Spinal cord (tissue), 9 donors: ENCODE measurements at regions not wholly inside any gene's neighbourhood (a gene's known extent, or its start where the extent isn't known, plus 50 kb on each side); places are given as distances from the start of the nearest gene placed in this dataset.

Source experiments
- DNase-seq, 6 donors: peaks; one replicate each; pipeline versions ENCODE4 v3.0.0 to v3.0.0-alpha.2; 2013 to 2015; ENCODE audit warnings: low spot score in 6 of 6, low read depth in 4 of 6
- H3K27ac ChIP-seq: one replicate; pipeline ENCODE4 v1.5.1; 2013; ENCODE audit warnings: low read depth, low read length, control low read depth
- H3K27me3 ChIP-seq: one replicate; pipeline ENCODE4 v1.6.1; 2013; ENCODE audit warnings: low read length; ENCODE audit not compliant: control insufficient read depth, insufficient read depth
- H3K36me3 ChIP-seq: one replicate; pipeline ENCODE4 v1.6.1; 2013; ENCODE audit warnings: low read length; ENCODE audit not compliant: control insufficient read depth, insufficient read depth
- H3K4me1 ChIP-seq: one replicate; pipeline ENCODE4 v1.6.1; 2013; ENCODE audit warnings: low read length; ENCODE audit not compliant: control insufficient read depth, insufficient read depth
- H3K4me3 ChIP-seq: one replicate; pipeline ENCODE4 v1.5.1; 2013; ENCODE audit warnings: low read depth, low read length, control low read depth
- H3K9me3 ChIP-seq: one replicate; pipeline ENCODE4 v1.6.1; 2013; ENCODE audit warnings: low read length; ENCODE audit not compliant: control insufficient read depth, insufficient read depth
- WGBS: methylation state at CpG from one replicate; pipeline ENCODE4 v1.1.5; 2013; ENCODE audit warnings: missing lambda C conversion rate; ENCODE audit not compliant: insufficient coverage; 5-methylcytosine and 5-hydroxymethylcytosine counted together
- donor health status: healthy.

- Histone ChIP-seq H3K27ac (no peak overlapping the region), H3K27me3 (no peaks in the 10 kb centered on the region), H3K4me1 (no peaks in the 10 kb centered on the region), H3K9me3 (no peaks in the 10 kb centered on the region), H3K4me3 (no peak overlapping the region), H3K36me3 (no peaks in the 10 kb centered on the region)
- WGBS, result 90% methylated on average over 2 of the region's 4 CpGs
- no peak for DNase-seq
Measured at GRCh38 chr2:156845806-156846558, 409.8 kb downstream of the GPD2 start.

GRCh38 chr2:156852210-156852609 is 405.3 kb upstream of the GALNT5 start:
- no peak for DNase-seq
- WGBS, result 100% methylated on average over 2 of the region's 4 CpGs
- Histone ChIP-seq H3K4me3 (no peak overlapping the region), H3K27ac (no peak overlapping the region), H3K4me1 (no peaks in the 10 kb centered on the region), H3K27me3 (no peaks in the 10 kb centered on the region), H3K36me3 (no peaks in the 10 kb centered on the region), H3K9me3 (no peaks in the 10 kb centered on the region)

GRCh38 chr2:156852681-156853080 is 404.8 kb upstream of the GALNT5 start:
- Histone ChIP-seq H3K4me3 (no peak overlapping the region), H3K27me3 (no peaks in the 10 kb centered on the region), H3K36me3 (no peaks in the 10 kb centered on the region), H3K9me3 (no peaks in the 10 kb centered on the region), H3K4me1 (no peaks in the 10 kb centered on the region), H3K27ac (no peak overlapping the region)
- DNase-seq, result no peak

GRCh38 chr2:156864325-156864724 is 393.2 kb upstream of the GALNT5 start:
- no peaks in the 10 kb centered on the region for H3K36me3 ChIP-seq
- H3K27me3 ChIP-seq, result no peaks in the 10 kb centered on the region
- WGBS, result no CpG with 5 or more reads among the region's 2 CpGs
- DNase-seq, result peak in 2 of 6 donors; percentile 25 to 83
- no peaks in the 10 kb centered on the region for H3K4me1 ChIP-seq
- no peak overlapping the region for H3K4me3 ChIP-seq
- H3K9me3 ChIP-seq, result no peaks in the 10 kb centered on the region
- no peak overlapping the region for H3K27ac ChIP-seq

GRCh38 chr2:156864753-156865152 is 392.8 kb upstream of the GALNT5 start:
- H3K36me3 ChIP-seq, result no peaks in the 10 kb centered on the region
- 90% methylated on average over 3 of the region's 6 CpGs for WGBS
- DNase-seq, result no peak
- H3K4me1 ChIP-seq, result no peaks in the 10 kb centered on the region
- no peaks in the 10 kb centered on the region for H3K9me3 ChIP-seq
- no peak overlapping the region for H3K4me3 ChIP-seq
- H3K27ac ChIP-seq, result no peak overlapping the region
- H3K27me3 ChIP-seq, result no peaks in the 10 kb centered on the region

- H3K4me1 ChIP-seq, result no peaks in the 10 kb centered on the region
- no peak overlapping the region for H3K4me3 ChIP-seq
- WGBS, result no CpG with 5 or more reads among the region's 2 CpGs
- H3K27me3 ChIP-seq, result no peaks in the 10 kb centered on the region
- no peaks in the 10 kb centered on the region for H3K36me3 ChIP-seq
- no peak overlapping the region for H3K27ac ChIP-seq
- no peaks in the 10 kb centered on the region for H3K9me3 ChIP-seq
- DNase-seq, result no peak
Measured at GRCh38 chr2:156867201-156867600, 390.3 kb upstream of the GALNT5 start.

GRCh38 chr2:156874707-156875106 is 382.8 kb upstream of the GALNT5 start:
- H3K27ac ChIP-seq, result no peak overlapping the region
- no peak for DNase-seq
- no peaks in the 10 kb centered on the region for H3K27me3 ChIP-seq
- H3K36me3 ChIP-seq, result no peaks in the 10 kb centered on the region
- WGBS, result no CpG with 5 or more reads among the region's 3 CpGs
- no peak overlapping the region for H3K4me3 ChIP-seq
- H3K9me3 ChIP-seq, result no peaks in the 10 kb centered on the region
- no peaks in the 10 kb centered on the region for H3K4me1 ChIP-seq

- Histone ChIP-seq H3K27ac (no peak overlapping the region), H3K27me3 (no peaks in the 10 kb centered on the region), H3K4me3 (no peak overlapping the region), H3K4me1 (no peaks in the 10 kb centered on the region), H3K9me3 (no peaks in the 10 kb centered on the region), H3K36me3 (no peaks in the 10 kb centered on the region)
- no peak for DNase-seq
- WGBS, result 88% methylated on average over 3 of the region's 3 CpGs
Measured at GRCh38 chr2:156883804-156884203, 373.7 kb upstream of the GALNT5 start.

- Histone ChIP-seq H3K4me1 (no peaks in the 10 kb centered on the region), H3K9me3 (no peaks in the 10 kb centered on the region), H3K27ac (no peak overlapping the region), H3K27me3 (no peaks in the 10 kb centered on the region), H3K4me3 (no peak overlapping the region), H3K36me3 (no peaks in the 10 kb centered on the region)
- 88% methylated on average over 2 of the region's 3 CpGs for whole genome bisulfite sequencing
- DNase-seq, result no peak
Measured at GRCh38 chr2:156884216-156884615, 373.3 kb upstream of the GALNT5 start.

- no peaks in the 10 kb centered on the region for H3K36me3 ChIP-seq
- H3K27ac ChIP-seq, result no peak overlapping the region
- no peak overlapping the region for H3K4me3 ChIP-seq
- DNase-seq, result peak in 2 of 6 donors; percentile 28 to 83
- WGBS, result 82% methylated on average over 2 of the region's 5 CpGs
- H3K4me1 ChIP-seq, result no peaks in the 10 kb centered on the region
- H3K27me3 ChIP-seq, result no peaks in the 10 kb centered on the region
- H3K9me3 ChIP-seq, result no peaks in the 10 kb centered on the region
Measured at GRCh38 chr2:156890529-156891148, 366.9 kb upstream of the GALNT5 start.
